ENCODE measurements at regions not wholly inside any gene's neighbourhood (a gene's known extent, or its start where the extent isn't known, plus 50 kb on each side); places are given as distances from the start of the nearest gene placed in this dataset.

DNA sequence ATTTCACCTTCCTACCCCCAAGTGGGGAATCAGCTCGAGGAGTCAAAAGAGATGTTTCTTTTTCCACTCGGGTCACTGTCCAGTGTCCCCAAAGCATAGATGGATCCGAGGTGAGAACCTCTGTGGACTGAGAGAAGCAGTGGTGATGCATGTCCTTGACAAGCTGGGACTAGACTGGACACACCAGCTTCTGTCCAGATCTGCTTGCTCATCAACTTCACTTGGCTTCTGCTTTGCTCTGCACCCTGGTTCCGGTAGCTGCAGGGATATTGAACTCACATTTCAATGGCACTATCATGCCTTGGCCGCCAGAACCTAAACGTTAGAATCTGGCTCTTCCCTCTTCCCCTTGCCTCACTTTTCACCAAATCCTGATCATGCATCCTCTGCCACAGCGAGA, 50.3 kb upstream of the CXCL12 start:
- Histone ChIP-seq H3F3A (ENCODE audit: control insufficient read depth, insufficient read depth) (no peaks in the 10 kb centered on the region), H3K36me3 (ENCODE audit: control insufficient read depth, low read length) (no peaks in the 10 kb centered on the region), H3K4me2 (ENCODE audit: low read length) (no peak overlapping the region), H3K9me2 (replicated peaks; ENCODE audit: control insufficient read depth, low read length) (no peaks in the 10 kb centered on the region), H3K4me1 (ENCODE audit: control insufficient read depth, low read length) (no peaks in the 10 kb centered on the region), H3K4me3 (ENCODE audit: low read length) (no peak overlapping the region), H3K9me3 (ENCODE audit: control insufficient read depth, insufficient read depth, low read length) (no peaks in the 10 kb centered on the region), H3K27ac (ENCODE audit: low read depth, low read length) (no peak overlapping the region), H3K79me2 (ENCODE audit: control insufficient read depth, low read length) (no peaks in the 10 kb centered on the region), H3K27me3 (ENCODE audit: control insufficient read depth, low read length) (no peaks in the 10 kb centered on the region), H4K20me1 (ENCODE audit: control insufficient read depth, insufficient read depth, low read depth, low read length) (no peaks in the 10 kb centered on the region)
- TF ChIP-seq EZH2phosphoT487 (IDR thresholded peaks at IDR 0.05; ENCODE audit: borderline replicate concordance, low read length) = no peak
- TF ChIP-seq, protein P1, sequence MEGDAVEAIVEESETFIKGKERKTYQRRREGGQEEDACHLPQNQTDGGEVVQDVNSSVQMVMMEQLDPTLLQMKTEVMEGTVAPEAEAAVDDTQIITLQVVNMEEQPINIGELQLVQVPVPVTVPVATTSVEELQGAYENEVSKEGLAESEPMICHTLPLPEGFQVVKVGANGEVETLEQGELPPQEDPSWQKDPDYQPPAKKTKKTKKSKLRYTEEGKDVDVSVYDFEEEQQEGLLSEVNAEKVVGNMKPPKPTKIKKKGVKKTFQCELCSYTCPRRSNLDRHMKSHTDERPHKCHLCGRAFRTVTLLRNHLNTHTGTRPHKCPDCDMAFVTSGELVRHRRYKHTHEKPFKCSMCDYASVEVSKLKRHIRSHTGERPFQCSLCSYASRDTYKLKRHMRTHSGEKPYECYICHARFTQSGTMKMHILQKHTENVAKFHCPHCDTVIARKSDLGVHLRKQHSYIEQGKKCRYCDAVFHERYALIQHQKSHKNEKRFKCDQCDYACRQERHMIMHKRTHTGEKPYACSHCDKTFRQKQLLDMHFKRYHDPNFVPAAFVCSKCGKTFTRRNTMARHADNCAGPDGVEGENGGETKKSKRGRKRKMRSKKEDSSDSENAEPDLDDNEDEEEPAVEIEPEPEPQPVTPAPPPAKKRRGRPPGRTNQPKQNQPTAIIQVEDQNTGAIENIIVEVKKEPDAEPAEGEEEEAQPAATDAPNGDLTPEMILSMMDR (IDR thresholded peaks at IDR 0.05; ENCODE audit: low read depth, low read length, poor library complexity, severe bottlenecking) = no peak

DNA sequence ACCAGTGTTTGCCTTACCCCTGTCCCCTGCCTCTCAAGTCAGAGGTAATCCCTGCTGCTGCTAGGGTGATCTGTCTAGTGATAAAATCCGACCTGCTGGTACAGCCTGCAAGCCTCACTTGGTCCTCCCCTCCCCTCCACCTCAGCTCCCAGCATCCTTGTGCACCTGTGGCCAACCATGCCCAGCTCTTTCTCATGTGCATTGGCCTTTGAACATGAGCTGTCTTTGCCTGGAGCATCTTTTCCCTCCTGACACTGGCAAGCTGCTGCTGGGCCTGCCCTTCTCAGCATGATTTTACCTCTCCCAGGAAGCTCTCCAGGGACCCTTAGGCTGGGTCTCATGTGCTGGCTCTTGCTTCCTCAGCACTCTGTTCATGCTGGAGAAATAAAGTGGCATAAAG, 51.3 kb upstream of the CXCL12 start:
- Histone ChIP-seq H3K36me3 (ENCODE audit: control insufficient read depth, low read length) (no peaks in the 10 kb centered on the region), H3K9me2 (replicated peaks; ENCODE audit: control insufficient read depth, low read length) (no peaks in the 10 kb centered on the region), H3K4me3 (ENCODE audit: low read length) (no peak overlapping the region), H3F3A (ENCODE audit: control insufficient read depth, insufficient read depth) (no peaks in the 10 kb centered on the region), H3K27ac (ENCODE audit: low read depth, low read length) (no peak overlapping the region), H3K4me2 (ENCODE audit: low read length) (no peak overlapping the region), H3K79me2 (ENCODE audit: control insufficient read depth, low read length) (no peaks in the 10 kb centered on the region), H3K9me3 (ENCODE audit: control insufficient read depth, insufficient read depth, low read length) (no peaks in the 10 kb centered on the region), H3K27me3 (ENCODE audit: control insufficient read depth, low read length) (no peaks in the 10 kb centered on the region), H4K20me1 (ENCODE audit: control insufficient read depth, insufficient read depth, low read depth, low read length) (no peaks in the 10 kb centered on the region), H3K4me1 (ENCODE audit: control insufficient read depth, low read length) (no peaks in the 10 kb centered on the region)
- TF ChIP-seq, protein P1 (IDR thresholded peaks at IDR 0.05; ENCODE audit: low read depth, low read length, poor library complexity, severe bottlenecking) = no peak

DNA sequence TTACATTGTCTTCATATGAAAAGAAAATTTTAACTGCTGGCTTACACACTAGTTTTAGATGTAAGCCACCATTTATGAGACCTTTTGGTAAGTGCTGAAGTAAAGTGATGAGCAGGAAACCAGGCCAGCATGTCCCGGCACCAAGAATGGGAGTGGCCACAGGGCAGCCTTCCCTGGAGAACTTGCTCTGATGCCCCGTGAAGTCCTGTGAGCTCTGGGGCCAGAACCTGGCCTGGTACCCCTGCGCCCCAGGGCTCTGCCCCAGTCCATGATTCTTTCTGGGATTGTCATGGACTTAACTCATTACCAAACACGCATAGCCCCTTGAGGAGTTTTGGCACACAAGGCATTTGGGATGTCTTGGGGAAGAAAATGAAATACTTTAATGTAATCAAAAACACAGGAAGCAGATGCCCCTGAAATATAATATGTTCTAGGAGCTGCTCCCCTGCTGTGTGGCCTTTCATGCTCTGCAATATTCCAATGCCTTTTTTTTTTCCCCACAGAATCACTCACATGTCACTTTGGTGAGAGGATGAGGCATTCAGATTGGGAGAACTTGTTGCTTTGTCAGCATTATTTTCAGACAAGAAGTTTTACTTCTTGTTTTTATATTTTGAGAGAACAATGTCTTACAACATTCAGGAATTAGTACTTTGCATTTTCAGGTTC, 53.1 kb upstream of the CXCL12 start:
- Histone ChIP-seq H3K4me1 (ENCODE audit: control insufficient read depth, low read length) (no peaks in the 10 kb centered on the region), H3K27me3 (ENCODE audit: control insufficient read depth, low read length) (no peaks in the 10 kb centered on the region), H3K9me3 (ENCODE audit: control insufficient read depth, insufficient read depth, low read length) (no peaks in the 10 kb centered on the region), H3K36me3 (ENCODE audit: control insufficient read depth, low read length) (no peaks in the 10 kb centered on the region), H3K4me2 (ENCODE audit: low read length) (no peak overlapping the region), H3K79me2 (ENCODE audit: control insufficient read depth, low read length) (no peaks in the 10 kb centered on the region), H4K20me1 (ENCODE audit: control insufficient read depth, insufficient read depth, low read depth, low read length) (no peaks in the 10 kb centered on the region), H3F3A (ENCODE audit: control insufficient read depth, insufficient read depth) (no peaks in the 10 kb centered on the region), H3K4me3 (ENCODE audit: low read length) (no peak overlapping the region), H3K27ac (ENCODE audit: low read depth, low read length) (no peak overlapping the region), H3K9me2 (replicated peaks; ENCODE audit: control insufficient read depth, low read length) (no peaks in the 10 kb centered on the region)
- no peak for TF ChIP-seq EZH2phosphoT487 (IDR thresholded peaks at IDR 0.05; ENCODE audit: borderline replicate concordance, low read length)
- TF ChIP-seq, protein P1 (IDR thresholded peaks at IDR 0.05; ENCODE audit: low read depth, low read length, poor library complexity, severe bottlenecking) = no peak

All from DOHH2 (cell line).